Endodermal cell (in vitro differentiated cells): ENCODE measurements at regions not wholly inside any gene's neighbourhood (a gene's known extent, or its start where the extent isn't known, plus 50 kb on each side); places are given as distances from the start of the nearest gene placed in this dataset.

ENCODE experiments used
- DNase-seq: peaks from one replicate; pipeline ENCODE4 v3.0.0-alpha.2; 2017
- H3K27ac ChIP-seq: 2 replicates; pipeline ENCODE4 v1.5.1; 2013; ENCODE audit warnings: mild to moderate bottlenecking, low read depth, low read length, moderate library complexity
- H3K27me3 ChIP-seq: 2 replicates; pipeline ENCODE4 v1.6.1; 2013; ENCODE audit warnings: mild to moderate bottlenecking, low read length, moderate library complexity; ENCODE audit not compliant: insufficient read depth, control insufficient read depth, poor library complexity, severe bottlenecking
- H3K36me3 ChIP-seq: 2 replicates; pipeline ENCODE4 v1.7.0; 2013; ENCODE audit warnings: mild to moderate bottlenecking, low read length, moderate library complexity; ENCODE audit not compliant: control insufficient read depth, insufficient read depth
- H3K4me1 ChIP-seq: one replicate; pipeline ENCODE4 v1.7.0; 2013; ENCODE audit warnings: low read length; ENCODE audit not compliant: control insufficient read depth, insufficient read depth
- H3K4me3 ChIP-seq: 2 replicates; pipeline ENCODE4 v1.5.1; 2013; ENCODE audit warnings: mild to moderate bottlenecking, low read length, moderate library complexity
- H3K9ac ChIP-seq: 2 replicates; pipeline ENCODE4 v1.6.1; 2013; ENCODE audit warnings: mild to moderate bottlenecking, low read length, moderate library complexity; ENCODE audit not compliant: poor library complexity, severe bottlenecking; ENCODE audit errors: extremely low read depth
- H3K9me3 ChIP-seq: 2 replicates; pipeline ENCODE4 v1.6.1; 2013; ENCODE audit warnings: mild to moderate bottlenecking, low read length, moderate library complexity; ENCODE audit not compliant: control insufficient read depth
- H3K27ac Mint-ChIP-seq: 2 replicates; pipeline ENCODE4 v1.8.0; 2020; ENCODE audit warnings: mixed read lengths
- H3K27me3 Mint-ChIP-seq: 2 replicates; pipeline ENCODE4 v1.8.0; 2021; ENCODE audit warnings: mild to moderate bottlenecking, mixed read lengths; ENCODE audit not compliant: insufficient read depth
- H3K36me3 Mint-ChIP-seq: 2 replicates; pipeline ENCODE4 v1.8.0; 2020; ENCODE audit warnings: low read depth, mixed read lengths
- H3K4me1 Mint-ChIP-seq: 2 replicates; pipeline ENCODE4 v1.8.0; 2020; ENCODE audit warnings: mixed read lengths
- H3K4me3 Mint-ChIP-seq: 2 replicates; pipeline ENCODE4 v1.8.0; 2020; ENCODE audit warnings: mild to moderate bottlenecking, moderate library complexity, mixed read lengths
- H3K9me3 Mint-ChIP-seq: 2 replicates; pipeline ENCODE4 v1.8.0; 2020; ENCODE audit warnings: mild to moderate bottlenecking, mixed read lengths
- WGBS, 2 experiments: methylation state at CpG; one replicate each; pipeline versions ENCODE4 v1.1.5 to v1.1.7; 2013; ENCODE audit warnings: missing lambda C conversion rate in 2 of 2, mixed read lengths in 1 of 2; ENCODE audit not compliant: insufficient coverage in 1 of 2, insufficient read length in 1 of 2; 5-methylcytosine and 5-hydroxymethylcytosine counted together
- TF ChIP-seq, protein P1 (sequence below): fragments of 200-600 bp; sonication (generic); conservative IDR thresholded peaks from 2 replicates; pipeline ENCODE4 v1.5.0; 2021; ENCODE audit warnings: antibody characterized with exemption, mild to moderate bottlenecking

DNA sequence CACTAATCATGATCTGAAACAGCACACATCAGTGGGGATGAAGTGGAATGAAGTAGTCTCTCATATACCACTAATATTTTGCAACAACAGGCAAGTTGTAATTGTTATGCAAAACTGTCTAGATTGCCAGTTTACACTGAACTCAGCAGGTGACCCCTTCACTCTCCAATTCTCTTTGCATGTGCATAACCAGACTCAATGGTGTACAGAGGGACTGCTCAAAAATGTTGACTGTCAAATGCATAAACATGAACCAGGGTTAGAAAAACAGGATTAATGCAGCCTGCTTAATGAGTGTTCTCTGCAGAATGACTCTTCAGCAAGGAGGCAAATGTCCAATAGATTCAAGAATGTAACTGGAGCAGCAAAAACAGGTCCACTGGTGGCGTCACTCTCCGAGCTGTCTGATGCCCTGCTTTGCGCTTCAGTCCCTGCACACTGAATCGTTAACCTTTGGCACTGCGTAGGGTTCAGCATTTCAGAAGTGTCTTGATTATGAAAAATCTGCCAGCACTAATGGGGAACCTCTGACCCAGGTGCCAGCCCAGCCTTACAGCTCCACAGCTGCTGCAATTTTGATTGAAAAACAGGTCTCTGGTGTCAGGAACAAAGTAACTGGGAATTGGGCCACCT lies 209.3 kb downstream of the TDRD15 start:
- no peaks in the 10 kb centered on the region for H3K4me1 ChIP-seq
- H3K4me3 Mint-ChIP-seq: no peak overlapping the region
- H3K27ac Mint-ChIP-seq: no peak overlapping the region
- TF ChIP-seq, protein P1, sequence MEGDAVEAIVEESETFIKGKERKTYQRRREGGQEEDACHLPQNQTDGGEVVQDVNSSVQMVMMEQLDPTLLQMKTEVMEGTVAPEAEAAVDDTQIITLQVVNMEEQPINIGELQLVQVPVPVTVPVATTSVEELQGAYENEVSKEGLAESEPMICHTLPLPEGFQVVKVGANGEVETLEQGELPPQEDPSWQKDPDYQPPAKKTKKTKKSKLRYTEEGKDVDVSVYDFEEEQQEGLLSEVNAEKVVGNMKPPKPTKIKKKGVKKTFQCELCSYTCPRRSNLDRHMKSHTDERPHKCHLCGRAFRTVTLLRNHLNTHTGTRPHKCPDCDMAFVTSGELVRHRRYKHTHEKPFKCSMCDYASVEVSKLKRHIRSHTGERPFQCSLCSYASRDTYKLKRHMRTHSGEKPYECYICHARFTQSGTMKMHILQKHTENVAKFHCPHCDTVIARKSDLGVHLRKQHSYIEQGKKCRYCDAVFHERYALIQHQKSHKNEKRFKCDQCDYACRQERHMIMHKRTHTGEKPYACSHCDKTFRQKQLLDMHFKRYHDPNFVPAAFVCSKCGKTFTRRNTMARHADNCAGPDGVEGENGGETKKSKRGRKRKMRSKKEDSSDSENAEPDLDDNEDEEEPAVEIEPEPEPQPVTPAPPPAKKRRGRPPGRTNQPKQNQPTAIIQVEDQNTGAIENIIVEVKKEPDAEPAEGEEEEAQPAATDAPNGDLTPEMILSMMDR: no peak
- H3K36me3 ChIP-seq: no peaks in the 10 kb centered on the region
- DNase-seq: no peak
- H3K27ac ChIP-seq: peak overlapping the region; percentile 63
- WGBS, 2 experiments: 88 to 97% methylated on average over 5 of the region's 5 CpGs
- H3K36me3 Mint-ChIP-seq: no peaks in the 10 kb centered on the region
- H3K4me3 ChIP-seq: no peak overlapping the region
- H3K9ac ChIP-seq: no peak overlapping the region
- H3K4me1 Mint-ChIP-seq: no peaks in the 10 kb centered on the region
- no peaks in the 10 kb centered on the region for H3K27me3 Mint-ChIP-seq
- H3K27me3 ChIP-seq: no peaks in the 10 kb centered on the region
- peaks cover 20% of the 10 kb centered on the region for H3K9me3 ChIP-seq
- peaks cover 38% of the 10 kb centered on the region for H3K9me3 Mint-ChIP-seq

DNA sequence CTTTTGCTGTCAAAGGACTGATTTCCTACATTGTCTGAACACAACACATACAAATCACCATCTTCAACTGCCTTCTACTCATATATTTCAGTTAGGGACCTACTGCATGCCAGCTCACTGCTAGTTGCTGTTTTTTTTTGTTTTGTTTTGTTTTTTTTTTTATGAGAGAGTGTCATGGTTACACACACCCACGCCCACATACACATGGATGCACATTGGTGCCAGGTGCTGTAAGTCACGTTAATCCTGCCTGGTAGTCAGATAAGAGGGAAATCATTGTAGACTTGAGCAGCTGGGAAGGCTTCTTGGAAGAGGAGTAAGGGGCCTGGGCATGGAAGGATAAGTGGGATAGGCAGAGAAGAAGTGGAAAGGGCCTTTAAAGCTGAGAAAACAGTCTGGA lies 209.9 kb downstream of the TDRD15 start:
- peaks cover 43% of the 10 kb centered on the region for H3K9me3 Mint-ChIP-seq
- TF ChIP-seq, protein P1: no peak
- no peak overlapping the region for H3K4me3 Mint-ChIP-seq
- H3K27ac ChIP-seq: no peak overlapping the region
- H3K4me1 ChIP-seq: no peaks in the 10 kb centered on the region
- peaks cover 20% of the 10 kb centered on the region for H3K9me3 ChIP-seq
- no peaks in the 10 kb centered on the region for H3K36me3 ChIP-seq
- no peak for DNase-seq
- no peak overlapping the region for H3K4me3 ChIP-seq
- no peaks in the 10 kb centered on the region for H3K4me1 Mint-ChIP-seq
- H3K36me3 Mint-ChIP-seq: no peaks in the 10 kb centered on the region
- no peaks in the 10 kb centered on the region for H3K27me3 ChIP-seq
- H3K27me3 Mint-ChIP-seq: peaks cover 2% of the 10 kb centered on the region
- H3K9ac ChIP-seq: no peak overlapping the region
- WGBS, 2 experiments: 86 to 95% methylated on average over 1 to 2 of the region's 2 CpGs
- H3K27ac Mint-ChIP-seq: no peak overlapping the region

DNA sequence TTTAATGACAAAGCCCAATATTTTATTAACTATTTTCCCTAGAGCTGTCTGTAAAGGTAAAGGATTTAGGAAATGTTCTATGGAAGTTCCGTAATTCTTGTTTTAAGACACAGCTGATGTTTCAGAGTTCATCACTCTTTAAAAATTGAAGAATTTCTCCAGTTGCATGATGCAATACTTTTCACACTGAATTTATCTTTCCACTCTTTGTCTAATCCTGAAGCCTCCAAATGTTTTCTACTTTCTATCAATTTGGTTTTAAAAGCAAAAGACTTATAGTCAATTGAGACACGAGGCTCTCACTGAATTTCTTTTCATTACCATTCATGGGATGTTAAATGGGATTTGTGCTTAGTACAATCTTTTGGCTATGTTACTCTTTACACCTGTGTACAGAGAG lies 223.2 kb downstream of the TDRD15 start:
- no peak overlapping the region for H3K4me3 Mint-ChIP-seq
- H3K4me1 Mint-ChIP-seq: no peaks in the 10 kb centered on the region
- H3K4me1 ChIP-seq: no peaks in the 10 kb centered on the region
- H3K4me3 ChIP-seq: no peak overlapping the region
- H3K27ac ChIP-seq: no peak overlapping the region
- H3K27ac Mint-ChIP-seq: no peak overlapping the region
- no peaks in the 10 kb centered on the region for H3K27me3 ChIP-seq
- peaks cover 4% of the 10 kb centered on the region for H3K9me3 ChIP-seq
- DNase-seq: no peak
- TF ChIP-seq, protein P1: no peak
- H3K9ac ChIP-seq: no peak overlapping the region
- no peaks in the 10 kb centered on the region for H3K27me3 Mint-ChIP-seq
- H3K36me3 ChIP-seq: no peaks in the 10 kb centered on the region
- H3K36me3 Mint-ChIP-seq: no peaks in the 10 kb centered on the region
- WGBS, 2 experiments: 97% methylated on average over 2 of the region's 2 CpGs; no CpG with 5 or more reads in 1 of the 2 experiments
- peaks cover 4% of the 10 kb centered on the region for H3K9me3 Mint-ChIP-seq
